Gastrocnemius medialis (tissue), 4 donors: ENCODE measurements at regions not wholly inside any gene's neighbourhood (a gene's known extent, or its start where the extent isn't known, plus 50 kb on each side); places are given as distances from the start of the nearest gene placed in this dataset.

ENCODE experiments used
- ATAC-seq, 2 donors: fragments of 150-250 bp; one replicate each; pipeline ENCODE4 v1.9.1; 2016
- DNase-seq, 2 donors: peaks; one replicate each; pipeline ENCODE4 v3.0.0-alpha.2; 2019
- H3K27ac ChIP-seq, 4 donors: fragments of 200-600 bp; sonication (generic); 1 replicate in 1 of 4; 2 replicates in 3 of 4; pipeline ENCODE4 v1.5.1; 2016 to 2018; ENCODE audit warnings: mild to moderate bottlenecking in 2 of 4, moderate library complexity in 1 of 4
- H3K27me3 ChIP-seq, 3 donors: fragments of 200-600 bp; sonication (generic) in 2 of 3; 1 replicate in 1 of 3; 2 replicates in 2 of 3; pipeline versions ENCODE4 v1.5.1 to v1.6.0; 2016 to 2019; ENCODE audit warnings: mild to moderate bottlenecking in 1 of 3, moderate library complexity in 1 of 3
- H3K36me3 ChIP-seq, 2 donors: fragments of 200-600 bp; sonication (generic) in 1 of 2; one replicate each; pipeline ENCODE4 v1.5.1; 2017 to 2018
- H3K4me1 ChIP-seq, 2 donors: fragments of 200-600 bp; sonication (generic) in 1 of 2; one replicate each; pipeline ENCODE4 v1.5.1; 2016 to 2017; ENCODE audit warnings: mild to moderate bottlenecking in 2 of 2
- H3K4me3 ChIP-seq, 4 donors: fragments of 200-600 bp; sonication (generic) in 3 of 4; 1 replicate in 1 of 4; 2 replicates in 3 of 4; pipeline ENCODE4 v1.5.1; 2016 to 2019; ENCODE audit warnings: mild to moderate bottlenecking in 2 of 4
- H3K9me3 ChIP-seq, 3 donors: fragments of 200-600 bp; sonication (generic) in 2 of 3; 1 replicate in 1 of 3; 2 replicates in 2 of 3; pipeline ENCODE4 v1.5.1; 2016 to 2019
- POLR2A ChIP-seq, 2 donors: fragments of 450-650 bp; IDR thresholded peaks; one replicate each; pipeline ENCODE4 v1.6.1; 2017; ENCODE audit warnings: antibody characterized with exemption in 2 of 2, mild to moderate bottlenecking in 2 of 2, moderate library complexity in 2 of 2
- in situ Hi-C, 4 donors: fragments of 200-750 bp; cut with MboI; loops; one replicate each; pipeline versions ENCODE4 v1.15.0 to v1.8.0; 2017; ENCODE audit warnings: low sequenced_read_pairs in 4 of 4
- intact Hi-C: fragments of 100-400 bp; cut with DNase I; formaldehyde crosslinking; loops from one replicate; pipeline ENCODE4 v1.15.1; 2023; ENCODE audit warnings: low total_unique reads
- TF ChIP-seq, protein P1 (sequence below), 5 experiments: fragments of 450-650 bp in 3 of 5; fragments of 200-600 bp in 2 of 5; sonication (generic) in 2 of 5; IDR thresholded peaks in 4 of 5; conservative IDR thresholded peaks in 1 of 5; 1 replicate in 4 of 5; 2 replicates in 1 of 5; pipeline ENCODE4 v1.5.1; 2016 to 2019; ENCODE audit warnings: antibody characterized with exemption in 5 of 5, mild to moderate bottlenecking in 3 of 5, moderate library complexity in 3 of 5

DNA sequence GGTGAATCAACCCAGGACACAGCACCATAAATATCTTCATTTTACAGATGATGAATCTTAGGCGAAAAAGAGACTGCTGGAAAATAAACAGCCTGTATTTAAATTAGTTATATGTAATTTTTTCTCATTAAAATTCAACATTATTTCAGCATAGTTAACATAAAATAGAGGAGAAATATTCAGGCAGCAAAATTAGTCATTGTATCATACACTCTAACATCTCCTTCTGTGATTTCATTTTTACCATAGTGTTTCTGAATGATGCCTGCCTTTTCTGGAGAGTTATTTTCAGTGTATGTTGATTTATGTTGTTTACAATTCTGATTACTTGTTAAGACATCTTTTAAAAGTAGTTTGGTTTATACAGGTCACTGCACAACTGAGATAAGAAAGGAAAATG, 82.3 kb upstream of the KCNIP4 start:
- intact Hi-C loops: no loop called here
- Histone ChIP-seq H3K9me3 (no peaks in the 10 kb centered on the region), H3K36me3 (no peaks in the 10 kb centered on the region), H3K27ac (no peak overlapping the region), H3K27me3 (no peaks in the 10 kb centered on the region), H3K4me1 (no peaks in the 10 kb centered on the region), H3K4me3 (no peak overlapping the region)
- in situ Hi-C loops: no loop called here
- TF ChIP-seq POLR2A (IDR thresholded peaks at IDR 0.05): no peak
- TF ChIP-seq, protein P1, sequence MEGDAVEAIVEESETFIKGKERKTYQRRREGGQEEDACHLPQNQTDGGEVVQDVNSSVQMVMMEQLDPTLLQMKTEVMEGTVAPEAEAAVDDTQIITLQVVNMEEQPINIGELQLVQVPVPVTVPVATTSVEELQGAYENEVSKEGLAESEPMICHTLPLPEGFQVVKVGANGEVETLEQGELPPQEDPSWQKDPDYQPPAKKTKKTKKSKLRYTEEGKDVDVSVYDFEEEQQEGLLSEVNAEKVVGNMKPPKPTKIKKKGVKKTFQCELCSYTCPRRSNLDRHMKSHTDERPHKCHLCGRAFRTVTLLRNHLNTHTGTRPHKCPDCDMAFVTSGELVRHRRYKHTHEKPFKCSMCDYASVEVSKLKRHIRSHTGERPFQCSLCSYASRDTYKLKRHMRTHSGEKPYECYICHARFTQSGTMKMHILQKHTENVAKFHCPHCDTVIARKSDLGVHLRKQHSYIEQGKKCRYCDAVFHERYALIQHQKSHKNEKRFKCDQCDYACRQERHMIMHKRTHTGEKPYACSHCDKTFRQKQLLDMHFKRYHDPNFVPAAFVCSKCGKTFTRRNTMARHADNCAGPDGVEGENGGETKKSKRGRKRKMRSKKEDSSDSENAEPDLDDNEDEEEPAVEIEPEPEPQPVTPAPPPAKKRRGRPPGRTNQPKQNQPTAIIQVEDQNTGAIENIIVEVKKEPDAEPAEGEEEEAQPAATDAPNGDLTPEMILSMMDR (IDR thresholded peaks at IDR 0.05 in 4 of 5, conservative IDR thresholded peaks at IDR 0.05 in 1 of 5): no peak
- ATAC-seq: no peak
- DNase-seq: no peak

DNA sequence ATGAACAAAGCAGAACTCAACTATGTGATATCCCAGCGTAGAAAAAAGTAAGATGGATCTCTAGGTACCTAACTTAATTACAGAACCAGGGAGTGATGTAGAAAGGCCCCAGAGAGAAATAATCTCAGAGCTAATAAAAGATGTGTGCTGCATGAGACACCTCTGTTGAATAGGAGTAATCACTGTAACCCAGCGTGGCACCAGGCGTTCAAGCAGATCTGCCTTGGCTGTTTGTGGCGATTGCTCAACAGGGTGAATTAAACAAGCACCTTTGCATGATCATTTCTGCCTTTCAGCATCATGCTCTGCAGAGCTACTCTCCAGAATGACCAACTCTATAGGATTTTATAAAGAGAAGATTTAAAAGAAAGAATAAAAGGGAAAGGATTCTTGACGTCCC, 81.7 kb upstream of the KCNIP4 start:
- H3K4me3 ChIP-seq: no peak overlapping the region
- no peaks in the 10 kb centered on the region for H3K4me1 ChIP-seq
- H3K27ac ChIP-seq: no peak overlapping the region
- no peak for DNase-seq
- TF ChIP-seq POLR2A (IDR thresholded peaks at IDR 0.05): no peak
- TF ChIP-seq, protein P1 (IDR thresholded peaks at IDR 0.05 in 4 of 5, conservative IDR thresholded peaks at IDR 0.05 in 1 of 5): no peak
- in situ Hi-C loops: no loop called here
- intact Hi-C loops: no loop called here
- ATAC-seq: no peak
- H3K9me3 ChIP-seq: no peaks in the 10 kb centered on the region
- no peaks in the 10 kb centered on the region for H3K27me3 ChIP-seq
- no peaks in the 10 kb centered on the region for H3K36me3 ChIP-seq

DNA sequence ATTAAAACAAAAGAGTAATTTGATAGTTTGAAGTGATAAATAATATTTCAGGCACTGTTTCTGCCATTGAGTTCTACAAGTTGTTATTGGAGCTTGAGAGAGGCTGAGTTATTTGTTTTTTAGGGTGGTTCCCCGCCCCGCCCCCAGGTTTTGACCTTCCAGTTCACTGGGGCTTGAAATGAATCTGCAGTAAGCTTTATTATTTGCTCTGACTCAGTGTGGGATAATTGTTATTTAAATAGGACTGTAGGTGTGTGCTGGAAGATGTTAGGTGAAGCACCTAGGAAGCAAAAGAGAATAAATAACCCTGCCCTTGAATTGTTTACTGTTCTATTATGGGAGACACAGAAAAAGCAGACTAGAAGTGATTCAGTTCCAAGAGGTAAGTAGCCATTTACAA, 81.2 kb upstream of the KCNIP4 start:
- H3K4me3 ChIP-seq: no peak overlapping the region
- H3K9me3 ChIP-seq: no peaks in the 10 kb centered on the region
- H3K27ac ChIP-seq: no peak overlapping the region
- no peaks in the 10 kb centered on the region for H3K36me3 ChIP-seq
- ATAC-seq (no peak), DNase-seq (no peak)
- H3K27me3 ChIP-seq: no peaks in the 10 kb centered on the region
- H3K4me1 ChIP-seq: no peaks in the 10 kb centered on the region
- no peak for TF ChIP-seq POLR2A (IDR thresholded peaks at IDR 0.05)
- TF ChIP-seq, protein P1 (IDR thresholded peaks at IDR 0.05 in 4 of 5, conservative IDR thresholded peaks at IDR 0.05 in 1 of 5): no peak
- intact Hi-C loops (no loop called here), in situ Hi-C loops (no loop called here)

DNA sequence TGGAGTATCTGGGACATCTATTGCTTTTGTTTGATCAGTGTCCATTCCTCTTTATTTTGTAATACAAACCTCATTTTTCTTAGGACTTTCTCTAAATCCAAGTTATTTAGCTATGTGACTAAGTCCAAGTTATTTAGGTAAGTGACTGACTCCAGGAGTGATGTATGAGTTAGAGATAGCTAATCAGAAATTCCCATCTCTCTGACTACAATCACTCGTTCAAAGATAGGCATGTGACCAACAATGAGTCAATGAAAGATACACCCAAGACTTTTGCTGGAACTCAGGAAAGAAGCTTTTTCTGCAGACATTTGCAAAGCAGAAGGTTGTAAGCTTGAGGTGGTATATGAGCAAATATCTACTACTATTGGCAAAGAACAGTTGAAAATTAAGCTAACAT, 72.5 kb upstream of the KCNIP4 start:
- DNase-seq (no peak), ATAC-seq (no peak)
- Histone ChIP-seq H3K27ac (no peak overlapping the region), H3K4me1 (no peaks in the 10 kb centered on the region), H3K9me3 (no peaks in the 10 kb centered on the region), H3K4me3 (no peak overlapping the region), H3K36me3 (no peaks in the 10 kb centered on the region), H3K27me3 (no peaks in the 10 kb centered on the region)
- no peak for TF ChIP-seq POLR2A (IDR thresholded peaks at IDR 0.05)
- TF ChIP-seq, protein P1 (IDR thresholded peaks at IDR 0.05 in 4 of 5, conservative IDR thresholded peaks at IDR 0.05 in 1 of 5): no peak
- intact Hi-C loops: no loop called here
- in situ Hi-C loops: no loop called here

DNA sequence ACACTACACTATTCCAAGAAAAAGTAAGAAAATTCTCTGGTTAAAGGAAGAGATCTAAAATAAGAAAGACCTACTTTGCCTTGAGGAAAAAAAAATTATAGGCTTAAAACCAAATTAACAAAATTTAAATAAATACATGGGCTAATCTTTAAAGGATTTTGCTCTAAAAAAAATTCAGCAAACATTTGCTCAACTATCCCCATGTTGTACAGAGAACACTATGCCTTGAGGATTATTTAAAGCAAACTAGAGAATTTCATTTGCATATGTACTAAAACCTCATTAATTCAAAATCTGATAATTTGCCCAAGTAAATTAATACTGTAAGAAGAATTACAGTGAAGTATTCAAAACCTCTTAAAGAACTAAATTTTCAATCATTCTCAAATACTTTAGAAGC, 71.6 kb upstream of the KCNIP4 start:
- DNase-seq: no peak
- no peak overlapping the region for H3K27ac ChIP-seq
- no peak for ATAC-seq
- no peak for TF ChIP-seq POLR2A (IDR thresholded peaks at IDR 0.05)
- TF ChIP-seq, protein P1 (IDR thresholded peaks at IDR 0.05 in 4 of 5, conservative IDR thresholded peaks at IDR 0.05 in 1 of 5): no peak
- no peaks in the 10 kb centered on the region for H3K27me3 ChIP-seq
- no peaks in the 10 kb centered on the region for H3K36me3 ChIP-seq
- no peak overlapping the region for H3K4me3 ChIP-seq
- in situ Hi-C loops: no loop called here
- H3K4me1 ChIP-seq: no peaks in the 10 kb centered on the region
- intact Hi-C loops: no loop called here
- no peaks in the 10 kb centered on the region for H3K9me3 ChIP-seq
